GM19023 (cell line): ENCODE measurements at regions not wholly inside any gene's neighbourhood (a gene's known extent, or its start where the extent isn't known, plus 50 kb on each side); places are given as distances from the start of the nearest gene placed in this dataset.

Source experiments
- ATAC-seq: cut with Tn5 transposase; IDR thresholded peaks from one replicate; pipeline ENCODE4 v1.9.1; 2021; ENCODE audit warnings: mild to moderate bottlenecking, moderate library complexity; ENCODE audit not compliant: unreplicated experiment

GRCh38 chr7:106797937-106798336 lies 67.1 kb upstream of the PIK3CG start:
- ATAC-seq = no peak

DNA sequence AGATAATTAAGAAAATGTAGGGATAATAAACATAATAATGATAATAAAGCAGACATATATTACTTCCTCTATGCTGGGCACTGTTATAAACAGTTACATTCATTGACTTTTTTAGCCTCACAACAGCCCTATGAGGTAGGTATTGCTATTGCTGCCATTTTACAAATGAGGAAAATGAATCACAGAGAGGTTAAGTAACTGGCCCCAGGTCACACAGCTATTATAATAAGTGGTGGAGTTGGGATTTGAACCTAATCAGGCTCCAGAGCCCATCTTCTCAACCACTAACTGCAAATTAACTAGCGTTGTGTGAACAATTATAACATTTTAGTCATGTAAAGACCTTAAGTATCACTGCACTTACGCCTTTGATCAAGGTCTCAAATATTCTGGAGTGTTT lies 62.5 kb upstream of the PIK3CG start:
- ATAC-seq = no peak

DNA sequence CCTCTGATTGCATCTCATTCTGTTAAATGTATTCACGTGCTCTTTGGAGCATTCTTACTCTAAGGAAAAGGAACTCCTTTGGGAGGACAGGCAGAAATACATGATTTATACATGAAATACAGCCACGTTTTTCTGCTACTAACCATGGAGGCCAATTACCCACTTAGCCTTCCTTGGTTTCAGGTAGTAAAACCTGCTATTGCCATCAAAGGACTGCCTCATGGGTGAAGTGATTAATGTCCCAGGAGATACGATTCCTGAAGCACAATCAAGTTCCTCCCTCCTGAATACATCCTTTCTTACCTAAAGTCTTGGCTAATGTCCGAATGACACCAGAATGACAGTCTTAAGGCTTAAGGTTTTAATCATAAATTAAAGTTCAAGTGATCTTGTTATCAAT lies 58.5 kb upstream of the PIK3CG start:
- no peak for ATAC-seq

- no peak for ATAC-seq
Observed at GRCh38 chr7:106807474-106807873, 57.6 kb upstream of the PIK3CG start.

DNA sequence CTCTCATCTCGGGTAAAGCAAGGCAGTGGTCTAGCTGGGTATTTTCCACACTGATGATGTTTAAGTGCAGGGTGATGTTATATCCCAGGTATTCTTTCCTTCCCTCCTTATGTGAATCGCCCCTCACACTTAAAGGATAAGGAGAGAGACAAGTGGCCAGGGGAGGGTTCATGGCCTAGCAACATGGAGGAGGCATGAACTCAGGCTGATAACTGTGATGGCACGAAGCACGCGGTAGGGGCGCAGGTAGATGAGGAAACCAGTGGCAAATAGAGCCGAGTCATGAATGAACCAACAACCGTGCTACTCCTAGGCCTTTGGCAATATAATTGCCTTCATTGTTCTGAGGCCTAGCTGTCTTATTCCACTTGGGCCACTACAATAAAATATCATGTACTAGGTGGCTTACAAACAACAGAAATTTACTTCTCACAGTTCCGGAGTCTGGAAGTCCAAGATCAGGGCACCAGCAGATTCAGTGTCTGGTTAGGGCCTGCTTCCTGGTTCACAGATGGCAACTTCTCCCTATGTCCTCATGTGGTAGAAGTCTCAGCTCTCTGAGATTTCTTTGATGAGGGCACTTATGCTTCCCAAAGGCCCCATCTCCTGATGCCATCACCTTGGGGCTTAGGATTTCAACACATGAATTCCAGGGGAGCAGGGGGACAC lies 56.0 kb upstream of the PIK3CG start:
- ATAC-seq = no peak

DNA sequence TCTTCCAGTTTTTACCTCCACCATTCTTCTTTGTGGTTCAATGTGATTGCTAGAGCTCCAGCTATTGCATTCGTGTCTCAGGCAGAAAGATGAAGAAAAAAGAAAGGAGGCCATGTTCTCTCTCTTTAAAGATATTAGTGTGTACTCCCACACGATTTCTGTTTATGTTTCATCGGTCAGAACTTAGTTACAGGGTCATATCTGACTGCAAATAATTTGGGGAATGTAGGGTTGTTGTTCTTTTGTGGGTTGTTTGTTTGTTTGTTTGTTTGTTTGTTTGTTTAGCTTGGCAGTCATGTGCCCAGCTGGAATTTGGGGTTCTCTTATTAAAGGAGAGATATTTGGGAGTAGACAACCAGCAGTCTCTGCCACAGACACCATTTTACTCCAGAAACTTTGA lies 53.6 kb upstream of the PIK3CG start:
- ATAC-seq = no peak

DNA sequence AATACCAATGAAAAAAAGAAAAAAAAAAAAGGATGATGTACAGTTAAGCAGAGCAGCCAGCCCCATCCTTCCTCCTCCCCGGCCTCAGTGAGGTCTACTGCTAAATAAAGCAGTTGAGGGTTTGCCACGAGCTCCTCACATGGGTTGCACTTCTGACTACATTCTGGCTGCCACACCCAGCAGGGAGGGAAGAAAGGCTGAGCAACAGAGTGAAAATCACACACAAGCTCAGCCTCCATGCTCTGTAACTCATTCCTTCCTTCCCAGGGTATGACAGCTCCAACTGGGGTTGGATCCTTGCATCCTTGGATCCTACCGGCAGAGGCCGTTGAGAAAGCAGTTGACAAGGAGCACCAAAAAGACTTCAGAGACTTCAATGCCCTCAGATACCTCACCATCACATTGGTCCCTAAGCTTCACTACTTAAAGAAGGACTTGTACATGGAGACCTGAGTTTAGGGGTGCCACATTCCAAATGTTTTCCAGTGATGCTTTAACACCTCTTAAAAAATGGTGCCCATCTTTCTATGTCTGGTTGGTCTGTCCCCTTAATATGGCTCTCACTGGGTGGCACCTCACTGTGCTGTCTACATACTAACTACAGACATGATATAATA lies 52.9 kb upstream of the PIK3CG start:
- no peak for ATAC-seq

- no peak for ATAC-seq
Observed at GRCh38 chr7:106813705-106814305, 51.3 kb upstream of the PIK3CG start.

DNA sequence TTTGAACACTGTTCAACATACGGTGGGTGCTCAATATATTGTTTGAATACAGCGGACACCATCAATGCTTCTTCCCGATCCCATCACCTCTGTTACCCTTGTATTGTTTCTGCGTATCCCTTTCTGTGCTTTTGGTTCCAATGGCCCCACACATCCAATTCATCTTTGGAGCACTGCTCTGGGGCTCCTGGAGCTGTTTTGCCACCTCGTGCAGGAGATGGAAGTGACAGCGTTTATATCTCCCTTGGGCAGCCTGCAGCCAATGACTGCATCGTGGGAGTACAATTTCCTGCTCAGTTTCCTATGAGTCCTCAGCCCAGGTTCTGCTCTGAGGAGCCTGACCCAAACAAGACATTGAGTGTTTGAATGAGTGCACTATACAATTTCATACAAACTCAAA lies 50.2 kb upstream of the PIK3CG start:
- ATAC-seq = no peak
